ENCODE measurements at regions not wholly inside any gene's neighbourhood (a gene's known extent, or its start where the extent isn't known, plus 50 kb on each side); places are given as distances from the start of the nearest gene placed in this dataset.

DNA sequence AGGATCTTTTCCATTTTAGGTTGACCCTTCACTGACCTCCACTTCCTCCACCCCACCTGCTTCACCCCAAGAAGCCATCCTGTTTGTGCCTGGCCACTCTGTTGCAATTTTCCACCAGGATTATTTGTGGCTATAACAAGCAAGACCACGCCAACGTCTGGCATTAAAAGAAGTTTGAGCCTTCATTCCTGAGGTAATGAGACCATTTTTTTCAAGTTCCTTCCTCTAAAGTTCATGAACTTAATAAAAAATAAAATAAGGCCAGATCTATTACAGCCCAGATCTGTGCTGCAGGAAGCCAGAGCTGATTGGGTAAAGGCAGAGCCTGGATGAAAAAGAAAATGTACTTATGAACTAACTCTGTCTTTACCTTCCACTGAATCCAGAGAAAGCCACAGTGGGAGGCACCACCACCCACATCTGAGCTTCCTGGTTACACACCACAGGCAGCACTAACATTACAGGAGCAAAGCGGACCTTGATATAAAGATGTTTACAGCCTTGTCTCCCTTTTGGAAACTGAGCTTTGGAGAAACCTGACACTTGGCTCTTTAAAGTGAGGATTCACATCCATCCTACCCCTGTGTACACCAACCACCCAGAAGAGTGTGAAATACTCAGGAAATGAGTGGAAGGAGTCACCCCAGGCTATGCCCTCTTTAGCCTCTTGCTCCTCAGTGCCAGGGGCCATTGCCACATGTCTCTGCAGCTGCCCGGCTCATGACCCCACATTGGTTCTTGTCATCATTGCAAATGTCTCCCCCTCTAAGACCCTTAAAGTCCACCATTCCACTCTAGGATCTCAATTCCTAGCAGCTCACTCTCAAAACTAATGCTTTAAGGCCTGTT lies 293.6 kb downstream of the PLPP3 start:
- Histone ChIP-seq H3K79me2 (ENCODE audit: control insufficient read depth, insufficient read depth, low read length, poor library complexity) (no peaks in the 10 kb centered on the region), H2AFZ (ENCODE audit: insufficient read depth, low read length, poor library complexity) (peak overlapping the region; percentile 49), H3K79me1 (ENCODE audit: low read length) (peaks cover 4% of the 10 kb centered on the region), H3K27me3 (ENCODE audit: insufficient read depth, low read length) (no peaks in the 10 kb centered on the region), H3K4me1 (ENCODE audit: control insufficient read depth in 1 of 2, insufficient read depth in 2 of 2, low read length in 2 of 2) (peaks cover 10 to 15% of the 10 kb centered on the region in 2 experiments), H3K4me2 (ENCODE audit: low read length) (no peak overlapping the region), H2BK120ac (ENCODE audit: insufficient read depth, low read length, poor library complexity) (no peak overlapping the region), H2BK5ac (ENCODE audit: low read depth, low read length, poor library complexity) (peak overlapping the region; percentile 46), H4K12ac (ENCODE audit: low read depth, low read length) (no peak overlapping the region), H3K4me3 (ENCODE audit: low read depth, low read length) (no peak overlapping the region), H3K4ac (ENCODE audit: low read depth, low read length) (no peak overlapping the region), H3K27ac (ENCODE audit: low read depth, low read length) (no peak overlapping the region), H2AK5ac (ENCODE audit: low read length) (peak overlapping the region; percentile 68), H4K91ac (ENCODE audit: low read depth, low read length) (peak overlapping the region; percentile 43), H3K14ac (ENCODE audit: low read length) (peak overlapping the region; percentile 58), H3K9ac (ENCODE audit: low read length) (no peak overlapping the region), H3K18ac (ENCODE audit: low read length) (peak overlapping the region; percentile 68), H4K8ac (ENCODE audit: low read depth, low read length) (peak overlapping the region; percentile 20), H3K23ac (ENCODE audit: low read length) (no peak overlapping the region), H3K36me3 (ENCODE audit: control insufficient read depth in 1 of 2, insufficient read depth in 2 of 2, low read length in 2 of 2) (no peaks in the 10 kb centered on the region), H3K9me3 (ENCODE audit: insufficient read depth, low read depth, low read length) (no peaks in the 10 kb centered on the region), H2BK12ac (ENCODE audit: low read length) (peak overlapping the region; percentile 51)
- WGBS (ENCODE audit: extremely low coverage, insufficient coverage, insufficient read length) = no CpG with 5 or more reads among the region's 4 CpGs
- peak in 1 of 2 donors; percentile 42 for DNase-seq

DNA sequence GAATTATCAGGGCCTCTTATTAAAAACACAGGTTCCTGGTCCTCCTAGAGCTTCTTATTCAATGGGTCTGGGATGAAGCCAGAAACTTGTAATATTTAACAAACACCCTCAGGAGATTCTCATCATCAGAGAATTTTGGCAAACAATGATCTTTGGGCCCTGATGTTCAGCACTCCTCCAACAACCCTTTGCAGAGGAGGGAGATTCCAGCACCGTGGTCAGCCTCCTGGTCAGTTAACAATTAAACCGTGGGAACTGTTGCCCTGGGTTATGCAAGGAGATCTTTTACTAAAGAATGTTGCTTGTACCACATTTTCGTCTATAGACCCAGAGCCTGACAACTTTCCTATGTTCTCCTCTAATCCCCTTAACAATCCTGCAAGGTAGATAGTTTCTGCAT lies 294.4 kb downstream of the PLPP3 start:
- no peak overlapping the region for H2BK120ac ChIP-seq (ENCODE audit: insufficient read depth, low read length, poor library complexity)
- no peak overlapping the region for H4K8ac ChIP-seq (ENCODE audit: low read depth, low read length)
- H3K79me1 ChIP-seq (ENCODE audit: low read length) = peaks cover 4% of the 10 kb centered on the region
- H2AFZ ChIP-seq (ENCODE audit: insufficient read depth, low read length, poor library complexity) = no peak overlapping the region
- no peak overlapping the region for H3K4ac ChIP-seq (ENCODE audit: low read depth, low read length)
- H2BK12ac ChIP-seq (ENCODE audit: low read length) = no peak overlapping the region
- no peaks in the 10 kb centered on the region for H3K9me3 ChIP-seq (ENCODE audit: insufficient read depth, low read depth, low read length)
- H4K91ac ChIP-seq (ENCODE audit: low read depth, low read length) = no peak overlapping the region
- H3K27me3 ChIP-seq (ENCODE audit: insufficient read depth, low read length) = no peaks in the 10 kb centered on the region
- H3K4me3 ChIP-seq (ENCODE audit: low read depth, low read length) = no peak overlapping the region
- no peak overlapping the region for H4K12ac ChIP-seq (ENCODE audit: low read depth, low read length)
- no peak overlapping the region for H3K4me2 ChIP-seq (ENCODE audit: low read length)
- H2AK5ac ChIP-seq (ENCODE audit: low read length) = no peak overlapping the region
- no peak overlapping the region for H3K23ac ChIP-seq (ENCODE audit: low read length)
- no peak overlapping the region for H3K14ac ChIP-seq (ENCODE audit: low read length)
- H3K4me1 ChIP-seq (ENCODE audit: control insufficient read depth in 1 of 2, insufficient read depth in 2 of 2, low read length in 2 of 2) = peaks cover 10 to 15% of the 10 kb centered on the region in 2 experiments
- no peak overlapping the region for H3K27ac ChIP-seq (ENCODE audit: low read depth, low read length)
- no CpG with 5 or more reads among the region's 3 CpGs for WGBS (ENCODE audit: extremely low coverage, insufficient coverage, insufficient read length)
- no peaks in the 10 kb centered on the region for H3K36me3 ChIP-seq (ENCODE audit: control insufficient read depth in 1 of 2, insufficient read depth in 2 of 2, low read length in 2 of 2)
- DNase-seq = peak; percentile 90 to 93
- no peaks in the 10 kb centered on the region for H3K79me2 ChIP-seq (ENCODE audit: control insufficient read depth, insufficient read depth, low read length, poor library complexity)
- H3K18ac ChIP-seq (ENCODE audit: low read length) = no peak overlapping the region
- no peak overlapping the region for H2BK5ac ChIP-seq (ENCODE audit: low read depth, low read length, poor library complexity)
- H3K9ac ChIP-seq (ENCODE audit: low read length) = no peak overlapping the region

DNA sequence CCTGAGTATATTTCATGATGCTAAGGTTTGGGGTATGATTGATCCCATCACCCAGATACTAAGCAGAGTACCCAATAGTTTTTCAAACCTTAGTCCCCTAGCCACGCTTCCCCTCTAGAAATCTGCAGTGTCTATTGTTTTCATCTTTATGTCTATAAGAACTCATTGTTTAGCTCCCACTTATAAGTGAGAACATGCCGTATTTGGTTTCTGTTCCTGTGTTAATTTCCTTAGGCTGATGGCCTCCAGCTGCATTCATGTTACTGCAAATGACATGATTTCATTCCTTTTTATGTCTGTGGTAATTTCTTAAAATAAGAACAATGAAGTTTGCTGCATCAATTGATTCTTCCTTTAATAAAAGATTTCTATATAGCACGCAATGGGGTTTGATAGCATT lies 301.3 kb downstream of the PLPP3 start:
- no peaks in the 10 kb centered on the region for H3K27me3 ChIP-seq (ENCODE audit: insufficient read depth, low read length)

DNA sequence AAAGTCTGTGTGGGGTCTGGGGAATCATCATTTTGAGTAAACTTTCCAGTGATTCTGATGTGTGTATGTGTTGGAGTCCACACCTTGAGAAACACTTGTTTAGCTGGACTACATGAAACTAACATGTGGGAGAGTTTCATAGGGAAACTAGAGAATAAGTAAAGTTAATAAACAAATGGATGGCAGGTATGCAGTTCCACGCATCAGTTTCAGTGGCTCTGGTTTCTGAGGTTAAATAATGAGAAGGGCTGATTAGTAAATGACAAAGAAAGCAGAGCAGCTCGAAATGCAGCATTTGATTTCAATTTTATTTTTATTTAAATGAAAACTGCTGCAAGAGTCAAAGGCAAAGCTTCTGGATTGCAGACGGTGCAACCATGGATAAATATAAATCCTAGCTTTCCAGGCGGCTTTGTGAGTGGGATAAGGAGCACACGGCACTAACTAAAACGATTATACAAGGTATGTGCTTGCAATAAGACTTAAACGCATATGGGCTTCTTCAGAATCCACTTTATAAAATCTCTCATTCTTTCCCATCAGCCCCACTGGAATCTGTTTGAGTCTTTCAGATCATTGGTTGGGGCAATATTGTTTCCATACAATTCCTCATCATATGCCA lies 310.7 kb downstream of the PLPP3 start:
- H2AFZ ChIP-seq (ENCODE audit: insufficient read depth, low read length, poor library complexity) = no peak overlapping the region
- H3K9ac ChIP-seq (ENCODE audit: low read length) = no peak overlapping the region
- H3K18ac ChIP-seq (ENCODE audit: low read length) = no peak overlapping the region
- no peak overlapping the region for H4K91ac ChIP-seq (ENCODE audit: low read depth, low read length)
- no peaks in the 10 kb centered on the region for H3K36me3 ChIP-seq (ENCODE audit: control insufficient read depth in 1 of 2, insufficient read depth in 2 of 2, low read length in 2 of 2)
- no peak overlapping the region for H2BK120ac ChIP-seq (ENCODE audit: insufficient read depth, low read length, poor library complexity)
- no peaks in the 10 kb centered on the region for H3K79me2 ChIP-seq (ENCODE audit: control insufficient read depth, insufficient read depth, low read length, poor library complexity)
- no peaks in the 10 kb centered on the region for H3K4me1 ChIP-seq (ENCODE audit: control insufficient read depth in 1 of 2, insufficient read depth in 2 of 2, low read length in 2 of 2)
- H2BK12ac ChIP-seq (ENCODE audit: low read length) = no peak overlapping the region
- no CpG with 5 or more reads among the region's 7 CpGs for WGBS (ENCODE audit: extremely low coverage, insufficient coverage, insufficient read length)
- no peak overlapping the region for H2AK5ac ChIP-seq (ENCODE audit: low read length)
- H2BK5ac ChIP-seq (ENCODE audit: low read depth, low read length, poor library complexity) = no peak overlapping the region
- H3K4me3 ChIP-seq (ENCODE audit: low read depth, low read length) = no peak overlapping the region
- H3K4ac ChIP-seq (ENCODE audit: low read depth, low read length) = no peak overlapping the region
- no peak overlapping the region for H3K27ac ChIP-seq (ENCODE audit: low read depth, low read length)
- no peak overlapping the region for H4K8ac ChIP-seq (ENCODE audit: low read depth, low read length)
- H3K14ac ChIP-seq (ENCODE audit: low read length) = no peak overlapping the region
- H3K27me3 ChIP-seq (ENCODE audit: insufficient read depth, low read length) = no peaks in the 10 kb centered on the region
- no peak overlapping the region for H3K23ac ChIP-seq (ENCODE audit: low read length)
- H3K79me1 ChIP-seq (ENCODE audit: low read length) = no peaks in the 10 kb centered on the region
- H4K12ac ChIP-seq (ENCODE audit: low read depth, low read length) = no peak overlapping the region
- no peak overlapping the region for H3K4me2 ChIP-seq (ENCODE audit: low read length)
- H3K9me3 ChIP-seq (ENCODE audit: insufficient read depth, low read depth, low read length) = no peaks in the 10 kb centered on the region
- no peak for DNase-seq

More for the DNA sequence above, 301.3 kb downstream of the PLPP3 start:
- Histone ChIP-seq H3K79me2 (ENCODE audit: control insufficient read depth, insufficient read depth, low read length, poor library complexity) (no peaks in the 10 kb centered on the region), H3K36me3 (ENCODE audit: control insufficient read depth in 1 of 2, insufficient read depth in 2 of 2, low read length in 2 of 2) (no peaks in the 10 kb centered on the region), H3K27ac (ENCODE audit: low read depth, low read length) (no peak overlapping the region), H4K12ac (ENCODE audit: low read depth, low read length) (no peak overlapping the region), H2AFZ (ENCODE audit: insufficient read depth, low read length, poor library complexity) (no peak overlapping the region), H3K4me3 (ENCODE audit: low read depth, low read length) (no peak overlapping the region), H3K9ac (ENCODE audit: low read length) (no peak overlapping the region), H3K14ac (ENCODE audit: low read length) (no peak overlapping the region), H3K4me1 (ENCODE audit: control insufficient read depth in 1 of 2, insufficient read depth in 2 of 2, low read length in 2 of 2) (no peaks in the 10 kb centered on the region), H3K79me1 (ENCODE audit: low read length) (no peaks in the 10 kb centered on the region), H3K23ac (ENCODE audit: low read length) (no peak overlapping the region), H4K91ac (ENCODE audit: low read depth, low read length) (no peak overlapping the region), H3K4me2 (ENCODE audit: low read length) (no peak overlapping the region), H3K4ac (ENCODE audit: low read depth, low read length) (no peak overlapping the region), H2BK12ac (ENCODE audit: low read length) (no peak overlapping the region), H3K18ac (ENCODE audit: low read length) (no peak overlapping the region), H2BK120ac (ENCODE audit: insufficient read depth, low read length, poor library complexity) (no peak overlapping the region), H3K9me3 (ENCODE audit: insufficient read depth, low read depth, low read length) (no peaks in the 10 kb centered on the region), H2AK5ac (ENCODE audit: low read length) (no peak overlapping the region), H2BK5ac (ENCODE audit: low read depth, low read length, poor library complexity) (no peak overlapping the region), H4K8ac (ENCODE audit: low read depth, low read length) (no peak overlapping the region)
- no CpG with 5 or more reads among the region's 3 CpGs for WGBS (ENCODE audit: extremely low coverage, insufficient coverage, insufficient read length)
- DNase-seq = no peak

Data from trophoblast cell (in vitro differentiated cells and primary cell).